ENCODE measurements at regions not wholly inside any gene's neighbourhood (a gene's known extent, or its start where the extent isn't known, plus 50 kb on each side); places are given as distances from the start of the nearest gene placed in this dataset.

GRCh38 chr12:127214186-127214585 lies 1052.8 kb upstream of the TMEM132C start:
- no peak for DNase-seq (ENCODE audit: low read depth)
- H3K4me3 ChIP-seq (replicated peaks; ENCODE audit: low read depth, low read length) = no peak overlapping the region
- TF ChIP-seq CTCF (IDR thresholded peaks at IDR 0.05; ENCODE audit: low read length, missing control alignments) = no peak

GRCh38 chr12:127223011-127223410 lies 1044.0 kb upstream of the TMEM132C start:
- no peak for DNase-seq (ENCODE audit: low read depth)
- no peak overlapping the region for H3K4me3 ChIP-seq (replicated peaks; ENCODE audit: low read depth, low read length)
- TF ChIP-seq CTCF (IDR thresholded peaks at IDR 0.05; ENCODE audit: low read length, missing control alignments) = no peak

- DNase-seq (ENCODE audit: low read depth) = no peak
- no peak for TF ChIP-seq CTCF (IDR thresholded peaks at IDR 0.05; ENCODE audit: low read length, missing control alignments)
- H3K4me3 ChIP-seq (replicated peaks; ENCODE audit: low read depth, low read length) = no peak overlapping the region
Observed at GRCh38 chr12:127223731-127224130, 1043.2 kb upstream of the TMEM132C start.

GRCh38 chr12:127230843-127231260 lies 1036.1 kb upstream of the TMEM132C start:
- no peak overlapping the region for H3K4me3 ChIP-seq (replicated peaks; ENCODE audit: low read depth, low read length)
- no peak for TF ChIP-seq CTCF (IDR thresholded peaks at IDR 0.05; ENCODE audit: low read length, missing control alignments)
- DNase-seq (ENCODE audit: low read depth) = peak; percentile 90

GRCh38 chr12:127231371-127231770 lies 1035.6 kb upstream of the TMEM132C start:
- no peak for TF ChIP-seq CTCF (IDR thresholded peaks at IDR 0.05; ENCODE audit: low read length, missing control alignments)
- peak; percentile 1 for DNase-seq (ENCODE audit: low read depth)
- H3K4me3 ChIP-seq (replicated peaks; ENCODE audit: low read depth, low read length) = no peak overlapping the region

- no peak overlapping the region for H3K4me3 ChIP-seq (replicated peaks; ENCODE audit: low read depth, low read length)
- no peak for DNase-seq (ENCODE audit: low read depth)
- no peak for TF ChIP-seq CTCF (IDR thresholded peaks at IDR 0.05; ENCODE audit: low read length, missing control alignments)
Observed at GRCh38 chr12:127233016-127233415, 1034.0 kb upstream of the TMEM132C start.

- no peak for TF ChIP-seq CTCF (IDR thresholded peaks at IDR 0.05; ENCODE audit: low read length, missing control alignments)
- no peak overlapping the region for H3K4me3 ChIP-seq (replicated peaks; ENCODE audit: low read depth, low read length)
- DNase-seq (ENCODE audit: low read depth) = no peak
Observed at GRCh38 chr12:127235761-127236160, 1031.2 kb upstream of the TMEM132C start.

Data from fibroblast of pulmonary artery (primary cell).